Fibroblast of pulmonary artery (primary cell): ENCODE measurements at regions not wholly inside any gene's neighbourhood (a gene's known extent, or its start where the extent isn't known, plus 50 kb on each side); places are given as distances from the start of the nearest gene placed in this dataset.
"Not testable (repeated sequence)": the region's sequence is repeated elsewhere in the genome, so short reads cannot be mapped to it uniquely, and the experiment has no call there.

Experiments used
- DNase-seq: peaks from one replicate; pipeline ENCODE4 v3.0.0-alpha.2; 2010; ENCODE audit warnings: low read depth
- H3K4me3 ChIP-seq: replicated peaks from 2 replicates; pipeline ENCODE4 v1.5.1; 2011; ENCODE audit warnings: low read depth, mild to moderate bottlenecking, control low read depth, low read length, moderate library complexity
- CTCF ChIP-seq: IDR thresholded peaks from 2 replicates; pipeline ENCODE4 v1.5.1; 2011; ENCODE audit warnings: mild to moderate bottlenecking, control low read depth, low read length, inconsistent platforms; ENCODE audit errors: missing control alignments

GRCh38 chr1:121458291-121459048 lies 273.7 kb downstream of the SRGAP2C start:
- DNase-seq, result no peak
- no peak overlapping the region for H3K4me3 ChIP-seq

GRCh38 chr1:121459235-121459634 lies 274.5 kb downstream of the SRGAP2C start:
- no peak overlapping the region for H3K4me3 ChIP-seq
- no peak for DNase-seq
- no peak for TF ChIP-seq CTCF

More at GRCh38 chr1:121458291-121459048, 273.7 kb downstream of the SRGAP2C start:
- no peak for TF ChIP-seq CTCF

GRCh38 chr1:121469395-121469794 lies 284.6 kb downstream of the SRGAP2C start:
- H3K4me3 ChIP-seq, DNase-seq: not testable (repeated sequence)

DNA sequence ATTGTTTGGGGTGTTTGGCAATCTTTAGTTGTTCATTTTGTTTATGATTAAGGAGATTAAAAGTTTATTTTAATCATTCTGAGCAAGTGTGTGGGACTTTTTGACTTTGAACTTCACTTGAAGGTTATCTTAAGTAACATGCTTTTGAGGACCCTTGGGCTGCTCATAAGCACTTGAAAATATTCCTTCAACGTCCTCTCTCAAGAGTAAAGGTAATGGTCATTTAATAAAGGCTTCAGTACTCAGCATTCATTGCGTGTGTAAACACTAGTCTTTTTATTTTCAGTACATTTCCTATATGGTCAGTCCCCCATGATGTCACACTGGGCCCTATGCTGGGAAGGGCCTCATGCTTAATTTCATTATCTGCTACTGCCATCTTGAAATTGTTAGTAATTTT lies 285.6 kb downstream of the SRGAP2C start:
- not testable (repeated sequence) for H3K4me3 ChIP-seq

DNA sequence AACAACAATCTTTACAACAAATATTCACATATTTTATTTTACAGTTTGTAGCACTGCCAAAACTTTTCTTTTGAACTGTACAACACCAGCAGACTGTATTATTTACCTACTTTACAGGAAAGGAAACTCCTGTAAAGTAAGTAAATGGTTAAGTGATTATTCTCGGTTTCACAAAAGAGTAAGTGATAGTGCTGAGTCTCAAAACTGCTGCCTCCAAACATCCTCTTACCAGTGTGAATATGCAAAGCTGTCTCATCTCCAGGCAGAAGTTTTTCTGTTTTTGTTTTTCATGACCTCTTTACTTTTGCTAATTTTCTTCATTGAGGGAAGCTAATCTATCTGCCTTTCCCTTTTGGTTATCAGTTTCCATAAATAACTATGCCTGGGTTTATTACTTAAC lies 286.7 kb downstream of the SRGAP2C start:
- TF ChIP-seq CTCF, result no peak
- no peak overlapping the region for H3K4me3 ChIP-seq
- no peak for DNase-seq

More for the DNA sequence above, 285.6 kb downstream of the SRGAP2C start:
- not testable (repeated sequence) for DNase-seq

DNA sequence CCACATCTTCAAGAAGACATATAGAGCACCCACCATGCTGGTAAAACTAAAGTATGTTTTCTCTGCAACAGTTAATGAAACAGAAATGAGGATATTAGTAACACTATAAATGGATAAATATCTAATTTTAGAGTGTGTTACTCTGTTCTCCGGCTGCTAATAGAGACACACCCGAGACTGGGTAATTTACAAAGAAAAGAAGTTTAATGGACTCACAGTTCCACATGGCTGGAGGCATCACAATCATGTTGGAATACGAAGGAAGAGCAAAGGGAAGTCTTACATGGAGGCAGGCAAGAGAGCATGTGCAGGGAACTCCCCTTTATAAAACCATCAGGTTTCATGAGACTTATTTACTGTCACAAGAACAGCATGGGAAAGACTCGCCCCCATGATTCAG lies 287.2 kb downstream of the SRGAP2C start:
- no peak for DNase-seq
- no peak overlapping the region for H3K4me3 ChIP-seq
- no peak for TF ChIP-seq CTCF

DNA sequence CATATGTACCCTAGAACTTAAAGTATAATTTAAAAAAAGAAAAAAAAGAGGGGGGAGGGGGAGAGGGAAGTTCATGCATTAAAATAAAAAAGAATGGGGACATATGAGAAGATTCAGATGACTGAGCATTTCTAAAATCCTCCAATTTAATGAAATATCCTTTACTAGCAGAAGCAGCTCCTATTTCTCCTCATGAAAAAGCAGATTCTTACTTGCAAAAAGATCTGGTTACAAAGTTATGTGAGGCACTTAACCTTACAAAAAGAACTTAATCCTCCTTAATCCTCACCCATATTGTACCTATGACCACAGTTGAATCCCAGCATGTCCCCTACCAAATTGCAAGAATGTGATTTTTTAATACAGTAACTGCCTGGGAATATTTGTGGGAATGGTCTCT lies 298.5 kb downstream of the SRGAP2C start:
- no peak for DNase-seq
- no peak for TF ChIP-seq CTCF
- H3K4me3 ChIP-seq, result no peak overlapping the region

DNA sequence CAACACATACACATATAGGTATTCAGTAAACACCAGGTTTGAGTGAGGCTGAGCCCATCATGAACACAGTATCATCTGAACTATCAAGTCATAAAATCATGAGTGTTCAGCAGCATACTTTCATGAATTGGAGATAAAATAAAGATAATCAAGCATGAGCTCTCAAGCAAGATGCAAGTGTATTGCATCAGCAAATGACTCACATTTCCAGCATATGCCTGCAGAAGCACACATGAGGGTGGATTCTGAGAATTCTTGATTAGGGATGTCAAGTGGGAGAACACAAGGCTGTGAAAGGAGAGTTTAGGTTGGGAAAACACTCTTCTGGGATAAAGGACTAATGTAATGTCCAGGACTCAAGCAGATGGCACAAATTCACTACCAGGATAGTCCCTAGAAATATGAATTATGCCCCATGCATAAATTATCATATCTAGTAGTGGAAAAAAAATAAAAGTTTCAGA lies 299.2 kb downstream of the SRGAP2C start:
- H3K4me3 ChIP-seq, result no peak overlapping the region
- TF ChIP-seq CTCF, result no peak
- DNase-seq, result peak; percentile 84

DNA sequence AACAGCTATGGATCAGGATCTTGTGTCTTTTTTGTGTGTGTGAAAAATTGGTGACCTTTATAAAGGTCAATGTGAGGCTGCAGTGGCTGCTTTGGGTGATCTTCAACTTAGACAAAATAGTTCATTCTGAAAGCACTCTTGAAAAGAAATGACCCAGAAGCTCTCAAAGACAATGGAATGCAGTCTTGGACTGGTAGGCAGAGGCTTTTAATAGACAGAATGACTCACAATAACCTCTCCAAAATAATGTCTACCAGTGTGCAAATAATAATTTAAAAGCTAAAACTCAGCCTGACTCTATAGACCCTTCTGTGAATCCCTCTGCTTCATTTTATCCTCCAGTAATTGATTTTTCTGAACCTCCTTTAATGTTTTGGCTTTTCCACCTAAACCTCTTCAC lies 310.0 kb downstream of the SRGAP2C start:
- H3K4me3 ChIP-seq, DNase-seq: not testable (repeated sequence)

- not testable (repeated sequence) for H3K4me3 ChIP-seq
- peak; percentile 17 for DNase-seq
Observed at GRCh38 chr1:121511455-121511854, 326.7 kb downstream of the SRGAP2C start.

DNA sequence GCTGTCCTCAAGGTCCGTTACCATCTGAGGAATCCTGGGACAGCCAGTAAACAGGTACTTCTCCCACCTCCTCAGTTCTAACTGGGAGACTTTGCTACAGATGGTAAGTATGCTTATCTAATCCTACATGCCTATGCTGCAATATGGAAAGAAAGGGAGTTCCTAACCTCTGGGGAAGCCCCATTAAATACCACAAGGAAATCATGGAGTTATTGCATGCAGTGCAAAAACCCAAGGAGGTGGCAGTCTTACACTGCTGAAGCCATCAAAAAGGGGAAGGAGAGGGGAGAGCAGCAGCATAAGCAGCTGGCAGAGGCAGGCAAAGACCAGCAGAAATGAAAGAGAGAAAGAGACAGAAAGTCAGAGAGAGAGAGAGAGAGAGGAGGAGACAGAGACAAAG lies 327.1 kb downstream of the SRGAP2C start:
- not testable (repeated sequence) for DNase-seq, H3K4me3 ChIP-seq
